H1 (cell line): ENCODE measurements at regions not wholly inside any gene's neighbourhood (a gene's known extent, or its start where the extent isn't known, plus 50 kb on each side); places are given as distances from the start of the nearest gene placed in this dataset.

ENCODE experiments used
- CEBPB ChIP-seq: IDR thresholded peaks from 2 replicates; pipeline ENCODE4 v1.6.1; 2012; ENCODE audit warnings: low read depth, low read length
- EGR1 ChIP-seq: IDR thresholded peaks from 2 replicates; pipeline ENCODE4 v1.6.1; 2011; ENCODE audit warnings: low read depth, low read length, borderline replicate concordance
- EZH2 ChIP-seq: fragments of 200-600 bp; sonication (generic); IDR thresholded peaks from 2 replicates; pipeline ENCODE4 v1.7.1; 2012; ENCODE audit warnings: low read depth, mild to moderate bottlenecking, moderate library complexity, low read length, inconsistent platforms; ENCODE audit not compliant: severe bottlenecking
- HDAC2 ChIP-seq, 2 experiments: fragments of 300-600 bp in 1 of 2; sonication (generic) in 1 of 2; IDR thresholded peaks; 2 replicates each; pipeline ENCODE4 v1.6.1; 2011 to 2012; ENCODE audit warnings: low read depth in 2 of 2, low read length in 2 of 2, mild to moderate bottlenecking in 2 of 2, moderate library complexity in 2 of 2, borderline replicate concordance in 1 of 2, inconsistent platforms in 1 of 2
- POLR2A ChIP-seq, 2 experiments: IDR thresholded peaks; 1 replicate in 1 of 2; 2 replicates in 1 of 2; pipeline ENCODE4 v1.6.1; 2011; ENCODE audit warnings: low read depth in 2 of 2, low read length in 2 of 2, mild to moderate bottlenecking in 2 of 2; ENCODE audit errors: control extremely low read depth in 1 of 2
- TF ChIP-seq, protein P1 (sequence below), 3 experiments: IDR thresholded peaks; 1 replicate in 2 of 3; 2 replicates in 1 of 3; pipeline versions ENCODE4 v1.5.1 to v1.6.1; 2011; ENCODE audit warnings: low read length in 3 of 3, mild to moderate bottlenecking in 3 of 3, inconsistent platforms in 2 of 3, low read depth in 1 of 3, moderate library complexity in 1 of 3; ENCODE audit not compliant: insufficient read depth in 1 of 3; ENCODE audit errors: control extremely low read depth in 1 of 3

- TF ChIP-seq, protein P1, sequence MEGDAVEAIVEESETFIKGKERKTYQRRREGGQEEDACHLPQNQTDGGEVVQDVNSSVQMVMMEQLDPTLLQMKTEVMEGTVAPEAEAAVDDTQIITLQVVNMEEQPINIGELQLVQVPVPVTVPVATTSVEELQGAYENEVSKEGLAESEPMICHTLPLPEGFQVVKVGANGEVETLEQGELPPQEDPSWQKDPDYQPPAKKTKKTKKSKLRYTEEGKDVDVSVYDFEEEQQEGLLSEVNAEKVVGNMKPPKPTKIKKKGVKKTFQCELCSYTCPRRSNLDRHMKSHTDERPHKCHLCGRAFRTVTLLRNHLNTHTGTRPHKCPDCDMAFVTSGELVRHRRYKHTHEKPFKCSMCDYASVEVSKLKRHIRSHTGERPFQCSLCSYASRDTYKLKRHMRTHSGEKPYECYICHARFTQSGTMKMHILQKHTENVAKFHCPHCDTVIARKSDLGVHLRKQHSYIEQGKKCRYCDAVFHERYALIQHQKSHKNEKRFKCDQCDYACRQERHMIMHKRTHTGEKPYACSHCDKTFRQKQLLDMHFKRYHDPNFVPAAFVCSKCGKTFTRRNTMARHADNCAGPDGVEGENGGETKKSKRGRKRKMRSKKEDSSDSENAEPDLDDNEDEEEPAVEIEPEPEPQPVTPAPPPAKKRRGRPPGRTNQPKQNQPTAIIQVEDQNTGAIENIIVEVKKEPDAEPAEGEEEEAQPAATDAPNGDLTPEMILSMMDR (IDR thresholded peaks at IDR 0.05; ENCODE audit: control extremely low read depth in 1 of 3, insufficient read depth in 1 of 3, low read depth in 1 of 3, low read length in 3 of 3): no peak
- TF ChIP-seq POLR2A (IDR thresholded peaks at IDR 0.05; ENCODE audit: control extremely low read depth in 1 of 2, low read depth in 2 of 2, low read length in 2 of 2): no peak
- TF ChIP-seq CEBPB: no peak
- TF ChIP-seq EZH2: no peak
- no peak for TF ChIP-seq HDAC2 (IDR thresholded peaks at IDR 0.05; ENCODE audit: borderline replicate concordance in 1 of 2, low read depth in 2 of 2, low read length in 2 of 2)
- no peak for TF ChIP-seq EGR1
Measured at GRCh38 chr4:10272511-10272910, 155.9 kb upstream of the WDR1 start.
